ENCODE measurements at regions not wholly inside any gene's neighbourhood (a gene's known extent, or its start where the extent isn't known, plus 50 kb on each side); places are given as distances from the start of the nearest gene placed in this dataset.

DNA sequence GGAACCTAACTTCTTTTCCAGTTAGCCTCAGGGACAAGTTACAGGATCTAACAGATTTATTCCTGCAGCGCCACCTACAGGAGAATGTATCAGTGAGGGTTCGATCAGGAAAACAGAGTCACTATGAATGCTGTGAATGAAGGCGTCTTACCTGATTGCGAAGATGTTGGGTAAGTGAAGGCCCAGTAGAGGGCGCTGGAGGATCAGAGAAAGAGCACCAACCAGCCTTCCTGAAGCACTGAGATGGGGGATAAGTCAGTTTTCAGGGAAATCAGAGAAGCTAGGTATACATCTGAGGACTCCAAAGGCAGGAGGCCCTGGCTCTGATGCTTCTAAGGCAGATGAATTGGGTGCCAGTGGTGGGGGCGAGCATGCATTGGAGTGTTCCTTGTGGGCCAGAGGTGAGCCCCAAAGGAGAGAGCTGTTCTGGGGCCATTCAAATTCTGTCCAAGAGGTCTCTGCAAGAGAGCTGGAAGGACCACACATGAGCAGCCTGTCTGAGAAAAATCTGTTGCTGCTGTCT is 169.9 kb upstream of the AADAT start:
- peak in 1 of 5 experiments; percentile 40 for TF ChIP-seq CTCF (IDR thresholded peaks at IDR 0.05 in 4 of 5, conservative IDR thresholded peaks at IDR 0.05 in 1 of 5)
- no peak for TF ChIP-seq POLR2A (IDR thresholded peaks at IDR 0.05)

Measured in gastrocnemius medialis (tissue), 4 donors.